ENCODE measurements at regions not wholly inside any gene's neighbourhood (a gene's known extent, or its start where the extent isn't known, plus 50 kb on each side); places are given as distances from the start of the nearest gene placed in this dataset.

GRCh38 chr1:220368352-220369265, 96.4 kb upstream of the RAB3GAP2 start:
- no peak overlapping the region for H3K27ac ChIP-seq (ENCODE audit: low read depth)
- TF ChIP-seq NANOG (IDR thresholded peaks at IDR 0.05; ENCODE audit: borderline replicate concordance), result no peak
- TF ChIP-seq REST (IDR thresholded peaks at IDR 0.05; ENCODE audit: unreplicated experiment), result no peak
- TF ChIP-seq STAT1 (IDR thresholded peaks at IDR 0.05; ENCODE audit: unreplicated experiment), result no peak
- no peak for TF ChIP-seq JUNB (IDR thresholded peaks at IDR 0.05; ENCODE audit: unreplicated experiment)
- TF ChIP-seq POLR2AphosphoS5 (IDR thresholded peaks at IDR 0.05; ENCODE audit: low read depth), result no peak
- no peak for TF ChIP-seq EZH2 (IDR thresholded peaks at IDR 0.05; ENCODE audit: low read depth, unreplicated experiment)
- TF ChIP-seq, protein P1, sequence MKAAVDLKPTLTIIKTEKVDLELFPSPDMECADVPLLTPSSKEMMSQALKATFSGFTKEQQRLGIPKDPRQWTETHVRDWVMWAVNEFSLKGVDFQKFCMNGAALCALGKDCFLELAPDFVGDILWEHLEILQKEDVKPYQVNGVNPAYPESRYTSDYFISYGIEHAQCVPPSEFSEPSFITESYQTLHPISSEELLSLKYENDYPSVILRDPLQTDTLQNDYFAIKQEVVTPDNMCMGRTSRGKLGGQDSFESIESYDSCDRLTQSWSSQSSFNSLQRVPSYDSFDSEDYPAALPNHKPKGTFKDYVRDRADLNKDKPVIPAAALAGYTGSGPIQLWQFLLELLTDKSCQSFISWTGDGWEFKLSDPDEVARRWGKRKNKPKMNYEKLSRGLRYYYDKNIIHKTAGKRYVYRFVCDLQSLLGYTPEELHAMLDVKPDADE (IDR thresholded peaks at IDR 0.05), result no peak
- TF ChIP-seq EZH2phosphoT487 (IDR thresholded peaks at IDR 0.05; ENCODE audit: unreplicated experiment), result no peak
- no peak for TF ChIP-seq ZNF331 (CRISPR knock-in tag; IDR thresholded peaks at IDR 0.05; ENCODE audit: low read depth)
- no peak for TF ChIP-seq CTCF (conservative IDR thresholded peaks at IDR 0.05; ENCODE audit: low read depth in 2 of 2)
- TF ChIP-seq, protein P2, sequence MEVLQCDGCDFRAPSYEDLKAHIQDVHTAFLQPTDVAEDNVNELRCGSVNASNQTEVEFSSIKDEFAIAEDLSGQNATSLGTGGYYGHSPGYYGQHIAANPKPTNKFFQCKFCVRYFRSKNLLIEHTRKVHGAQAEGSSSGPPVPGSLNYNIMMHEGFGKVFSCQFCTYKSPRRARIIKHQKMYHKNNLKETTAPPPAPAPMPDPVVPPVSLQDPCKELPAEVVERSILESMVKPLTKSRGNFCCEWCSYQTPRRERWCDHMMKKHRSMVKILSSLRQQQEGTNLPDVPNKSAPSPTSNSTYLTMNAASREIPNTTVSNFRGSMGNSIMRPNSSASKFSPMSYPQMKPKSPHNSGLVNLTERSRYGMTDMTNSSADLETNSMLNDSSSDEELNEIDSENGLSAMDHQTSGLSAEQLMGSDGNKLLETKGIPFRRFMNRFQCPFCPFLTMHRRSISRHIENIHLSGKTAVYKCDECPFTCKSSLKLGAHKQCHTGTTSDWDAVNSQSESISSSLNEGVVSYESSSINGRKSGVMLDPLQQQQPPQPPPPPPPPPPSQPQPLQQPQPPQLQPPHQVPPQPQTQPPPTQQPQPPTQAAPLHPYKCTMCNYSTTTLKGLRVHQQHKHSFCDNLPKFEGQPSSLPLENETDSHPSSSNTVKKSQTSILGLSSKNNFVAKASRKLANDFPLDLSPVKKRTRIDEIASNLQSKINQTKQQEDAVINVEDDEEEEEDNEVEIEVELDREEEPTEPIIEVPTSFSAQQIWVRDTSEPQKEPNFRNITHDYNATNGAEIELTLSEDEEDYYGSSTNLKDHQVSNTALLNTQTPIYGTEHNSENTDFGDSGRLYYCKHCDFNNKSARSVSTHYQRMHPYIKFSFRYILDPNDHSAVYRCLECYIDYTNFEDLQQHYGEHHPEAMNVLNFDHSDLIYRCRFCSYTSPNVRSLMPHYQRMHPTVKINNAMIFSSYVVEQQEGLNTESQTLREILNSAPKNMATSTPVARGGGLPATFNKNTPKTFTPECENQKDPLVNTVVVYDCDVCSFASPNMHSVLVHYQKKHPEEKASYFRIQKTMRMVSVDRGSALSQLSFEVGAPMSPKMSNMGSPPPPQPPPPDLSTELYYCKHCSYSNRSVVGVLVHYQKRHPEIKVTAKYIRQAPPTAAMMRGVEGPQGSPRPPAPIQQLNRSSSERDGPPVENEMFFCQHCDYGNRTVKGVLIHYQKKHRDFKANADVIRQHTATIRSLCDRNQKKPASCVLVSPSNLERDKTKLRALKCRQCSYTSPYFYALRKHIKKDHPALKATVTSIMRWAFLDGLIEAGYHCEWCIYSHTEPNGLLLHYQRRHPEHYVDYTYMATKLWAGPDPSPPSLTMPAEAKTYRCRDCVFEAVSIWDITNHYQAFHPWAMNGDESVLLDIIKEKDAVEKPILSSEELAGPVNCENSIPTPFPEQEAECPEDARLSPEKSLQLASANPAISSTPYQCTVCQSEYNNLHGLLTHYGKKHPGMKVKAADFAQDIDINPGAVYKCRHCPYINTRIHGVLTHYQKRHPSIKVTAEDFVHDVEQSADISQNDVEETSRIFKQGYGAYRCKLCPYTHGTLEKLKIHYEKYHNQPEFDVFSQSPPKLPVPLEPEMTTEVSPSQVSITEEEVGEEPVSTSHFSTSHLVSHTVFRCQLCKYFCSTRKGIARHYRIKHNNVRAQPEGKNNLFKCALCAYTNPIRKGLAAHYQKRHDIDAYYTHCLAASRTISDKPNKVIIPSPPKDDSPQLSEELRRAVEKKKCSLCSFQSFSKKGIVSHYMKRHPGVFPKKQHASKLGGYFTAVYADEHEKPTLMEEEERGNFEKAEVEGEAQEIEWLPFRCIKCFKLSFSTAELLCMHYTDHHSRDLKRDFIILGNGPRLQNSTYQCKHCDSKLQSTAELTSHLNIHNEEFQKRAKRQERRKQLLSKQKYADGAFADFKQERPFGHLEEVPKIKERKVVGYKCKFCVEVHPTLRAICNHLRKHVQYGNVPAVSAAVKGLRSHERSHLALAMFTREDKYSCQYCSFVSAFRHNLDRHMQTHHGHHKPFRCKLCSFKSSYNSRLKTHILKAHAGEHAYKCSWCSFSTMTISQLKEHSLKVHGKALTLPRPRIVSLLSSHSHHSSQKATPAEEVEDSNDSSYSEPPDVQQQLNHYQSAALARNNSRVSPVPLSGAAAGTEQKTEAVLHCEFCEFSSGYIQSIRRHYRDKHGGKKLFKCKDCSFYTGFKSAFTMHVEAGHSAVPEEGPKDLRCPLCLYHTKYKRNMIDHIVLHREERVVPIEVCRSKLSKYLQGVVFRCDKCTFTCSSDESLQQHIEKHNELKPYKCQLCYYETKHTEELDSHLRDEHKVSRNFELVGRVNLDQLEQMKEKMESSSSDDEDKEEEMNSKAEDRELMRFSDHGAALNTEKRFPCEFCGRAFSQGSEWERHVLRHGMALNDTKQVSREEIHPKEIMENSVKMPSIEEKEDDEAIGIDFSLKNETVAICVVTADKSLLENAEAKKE (CRISPR knock-in tag; IDR thresholded peaks at IDR 0.05), result no peak
- no peaks in the 10 kb centered on the region for H4K20me1 ChIP-seq (replicated peaks; ENCODE audit: insufficient read depth)
- H3K79me2 ChIP-seq (replicated peaks; ENCODE audit: insufficient read depth), result no peaks in the 10 kb centered on the region
- H3K36me3 ChIP-seq (ENCODE audit: insufficient read depth), result no peaks in the 10 kb centered on the region
- H3K4me2 ChIP-seq, result no peak overlapping the region
- no peak overlapping the region for H3K4me3 ChIP-seq
- Mint-ChIP-seq H3K27me3 (ENCODE audit: insufficient read depth, low read depth, poor library complexity) (peaks cover 8% of the 10 kb centered on the region), H3K9me3 (peaks cover 3% of the 10 kb centered on the region; the same call in 2 of the 3 replicates), H3K36me3 (ENCODE audit: low read depth) (no peaks in the 10 kb centered on the region; the same call in 2 of the 3 replicates), H3K4me1 (peaks cover 32% of the 10 kb centered on the region), H3K4me3 (no peak overlapping the region), H3K27ac (peak overlapping the region; percentile 13)
- DNase-seq (ENCODE audit: low spot score), result peak; percentile 60
- peak overlapping the region; percentile 14 for H2AFZ ChIP-seq
- H3K9me2 ChIP-seq (ENCODE audit: insufficient read depth), result 0 out of 2 replicates have a peak, but pooled peaks cover 6% of the 10 kb centered on the region
- H3F3A ChIP-seq (replicated peaks; ENCODE audit: low read depth), result no peaks in the 10 kb centered on the region
- no peaks in the 10 kb centered on the region for H3K27me3 ChIP-seq (ENCODE audit: insufficient read depth)
- peaks cover 28% of the 10 kb centered on the region for H3K4me1 ChIP-seq (ENCODE audit: insufficient read depth)
- ATAC-seq, result peak; percentile 46

Measured in GM23338 (cell line).